SH-SY5Y (cell line): ENCODE measurements at regions not wholly inside any gene's neighbourhood (a gene's known extent, or its start where the extent isn't known, plus 50 kb on each side); places are given as distances from the start of the nearest gene placed in this dataset.

Experiments used
- GATA2 ChIP-seq: IDR thresholded peaks from 2 replicates; pipeline ENCODE4 v1.6.1; 2011; ENCODE audit warnings: mild to moderate bottlenecking, low read depth, low read length
- GATA3 ChIP-seq: IDR thresholded peaks from 2 replicates; pipeline ENCODE4 v1.6.1; 2011; ENCODE audit warnings: low read depth, mild to moderate bottlenecking, low read length, moderate library complexity

- TF ChIP-seq GATA3 (no peak), GATA2 (no peak)
Observed at GRCh38 chr11:91124363-91124762, 901.5 kb upstream of the CHORDC1 start.

- no peak for TF ChIP-seq GATA3
- no peak for TF ChIP-seq GATA2
Observed at GRCh38 chr11:91115116-91115515, 892.3 kb upstream of the CHORDC1 start.

GRCh38 chr11:91104237-91104636, 881.4 kb upstream of the CHORDC1 start:
- no peak for TF ChIP-seq GATA3
- TF ChIP-seq GATA2: no peak

GRCh38 chr11:91100427-91100826, 877.6 kb upstream of the CHORDC1 start:
- TF ChIP-seq GATA2: no peak
- TF ChIP-seq GATA3: no peak

GRCh38 chr11:91097083-91097482, 874.2 kb upstream of the CHORDC1 start:
- TF ChIP-seq GATA2 (peak; percentile 51; the same call in 1 of the 2 replicates), GATA3 (peak; percentile 49; the same call in 1 of the 2 replicates)

- no peak for TF ChIP-seq GATA2
- no peak for TF ChIP-seq GATA3
Observed at GRCh38 chr11:91093141-91093540, 870.3 kb upstream of the CHORDC1 start.

GRCh38 chr11:91091563-91091962, 868.7 kb upstream of the CHORDC1 start:
- TF ChIP-seq GATA3 (no peak), GATA2 (no peak)

GRCh38 chr11:91086028-91086427, 863.2 kb upstream of the CHORDC1 start:
- no peak for TF ChIP-seq GATA2
- TF ChIP-seq GATA3: no peak

GRCh38 chr11:91082255-91082654, 859.4 kb upstream of the CHORDC1 start:
- TF ChIP-seq GATA2 (no peak), GATA3 (no peak)

GRCh38 chr11:91081440-91082043, 858.7 kb upstream of the CHORDC1 start:
- no peak for TF ChIP-seq GATA3
- no peak for TF ChIP-seq GATA2

- no peak for TF ChIP-seq GATA2
- TF ChIP-seq GATA3: no peak
Observed at GRCh38 chr11:91078221-91078620, 855.4 kb upstream of the CHORDC1 start.

GRCh38 chr11:91075032-91075695, 852.3 kb upstream of the CHORDC1 start:
- TF ChIP-seq GATA2: no peak
- no peak for TF ChIP-seq GATA3

- peak; percentile 12; the same call in 1 of the 2 replicates for TF ChIP-seq GATA2
- TF ChIP-seq GATA3: no peak
Observed at GRCh38 chr11:91067666-91068065, 844.8 kb upstream of the CHORDC1 start.

- TF ChIP-seq GATA3 (no peak), GATA2 (no peak)
Observed at GRCh38 chr11:91066456-91067047, 843.7 kb upstream of the CHORDC1 start.

GRCh38 chr11:91047882-91048281, 825.0 kb upstream of the CHORDC1 start:
- TF ChIP-seq GATA2 (no peak), GATA3 (no peak)
